Panc1 (cell line): ENCODE measurements at regions not wholly inside any gene's neighbourhood (a gene's known extent, or its start where the extent isn't known, plus 50 kb on each side); places are given as distances from the start of the nearest gene placed in this dataset.

Experiments
- POLR2AphosphoS5 ChIP-seq: IDR thresholded peaks from 2 replicates; pipeline ENCODE4 v1.6.1; 2012; ENCODE audit warnings: mild to moderate bottlenecking, low read depth, low read length, moderate library complexity
- REST ChIP-seq, 2 experiments: IDR thresholded peaks; 2 replicates each; pipeline ENCODE4 v1.6.1; 2011 to 2012; ENCODE audit warnings: low read depth in 2 of 2, control low read depth in 1 of 2, low read length in 1 of 2, mild to moderate bottlenecking in 1 of 2, moderate library complexity in 1 of 2; ENCODE audit not compliant: insufficient read depth in 1 of 2
- SIN3A ChIP-seq: IDR thresholded peaks from 2 replicates; pipeline ENCODE4 v1.6.1; 2012; ENCODE audit warnings: low read depth, mild to moderate bottlenecking, low read length, moderate library complexity, borderline replicate concordance; ENCODE audit not compliant: insufficient read depth
- TF ChIP-seq, protein P1 (sequence below): fragments of 450-650 bp; IDR thresholded peaks from 2 replicates; pipeline ENCODE4 v1.5.1; 2017; ENCODE audit warnings: mild to moderate bottlenecking

GRCh38 chr10:62514079-62514693 lies 140.0 kb downstream of the ZNF365 start:
- TF ChIP-seq, protein P1, sequence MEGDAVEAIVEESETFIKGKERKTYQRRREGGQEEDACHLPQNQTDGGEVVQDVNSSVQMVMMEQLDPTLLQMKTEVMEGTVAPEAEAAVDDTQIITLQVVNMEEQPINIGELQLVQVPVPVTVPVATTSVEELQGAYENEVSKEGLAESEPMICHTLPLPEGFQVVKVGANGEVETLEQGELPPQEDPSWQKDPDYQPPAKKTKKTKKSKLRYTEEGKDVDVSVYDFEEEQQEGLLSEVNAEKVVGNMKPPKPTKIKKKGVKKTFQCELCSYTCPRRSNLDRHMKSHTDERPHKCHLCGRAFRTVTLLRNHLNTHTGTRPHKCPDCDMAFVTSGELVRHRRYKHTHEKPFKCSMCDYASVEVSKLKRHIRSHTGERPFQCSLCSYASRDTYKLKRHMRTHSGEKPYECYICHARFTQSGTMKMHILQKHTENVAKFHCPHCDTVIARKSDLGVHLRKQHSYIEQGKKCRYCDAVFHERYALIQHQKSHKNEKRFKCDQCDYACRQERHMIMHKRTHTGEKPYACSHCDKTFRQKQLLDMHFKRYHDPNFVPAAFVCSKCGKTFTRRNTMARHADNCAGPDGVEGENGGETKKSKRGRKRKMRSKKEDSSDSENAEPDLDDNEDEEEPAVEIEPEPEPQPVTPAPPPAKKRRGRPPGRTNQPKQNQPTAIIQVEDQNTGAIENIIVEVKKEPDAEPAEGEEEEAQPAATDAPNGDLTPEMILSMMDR, result no peak
- TF ChIP-seq REST (IDR thresholded peaks at IDR 0.05; ENCODE audit: insufficient read depth in 1 of 2, low read depth in 2 of 2, low read length in 1 of 2), result no peak
- TF ChIP-seq POLR2AphosphoS5, result no peak
- TF ChIP-seq SIN3A, result no peak
